Endothelial cell of umbilical vein (primary cell): ENCODE measurements at regions not wholly inside any gene's neighbourhood (a gene's known extent, or its start where the extent isn't known, plus 50 kb on each side); places are given as distances from the start of the nearest gene placed in this dataset.

ENCODE experiments used
- BruUV-seq: library from RNA; stranded (reverse); fragments of 400-500 nt; replicated peaks from 2 replicates; lab custom pipeline; 2021; lab: Mats Ljungman, UMichigan
- CTCF ChIA-PET: fragments of 300-600, 350-600 bp; sonication (Branson Sonifier 250); formaldehyde crosslinking; loops from one replicate; lab custom pipeline; 2021; ENCODE audit warnings: antibody characterized with exemption, inconsistent platforms; lab: Charles Lee
- POLR2A ChIA-PET: fragments of 300-600, 350-600 bp; sonication (Branson Sonifier 250); formaldehyde crosslinking; loops from one replicate; lab custom pipeline; 2021; ENCODE audit warnings: antibody characterized with exemption, inconsistent platforms; lab: Charles Lee
- DNase-seq: peaks from one replicate; pipeline ENCODE4 v3.0.0-alpha.2; 2011; ENCODE audit warnings: low read depth, low spot score
- FAIRE-seq: peaks from 2 replicates; lab custom pipeline; 2011; peaks lifted over from hg19 to GRCh38; lab: Jason Lieb, UNC
- H2AFZ ChIP-seq: 2 replicates; pipeline ENCODE4 v1.6.0; 2012; ENCODE audit warnings: low read depth, low read length, control low read depth, inconsistent platforms
- H3K27ac ChIP-seq: 2 replicates; pipeline ENCODE4 v1.5.1; 2011; ENCODE audit warnings: low read depth, mild to moderate bottlenecking, control low read depth, low read length, moderate library complexity; ENCODE audit not compliant: insufficient read depth
- H3K27me3 ChIP-seq, 2 experiments: 2 replicates each; pipeline versions ENCODE4 v1.6.0 to v1.6.1; 2011; ENCODE audit warnings: low read length in 2 of 2, mixed read lengths in 1 of 2; ENCODE audit not compliant: control insufficient read depth in 2 of 2, insufficient read depth in 2 of 2
- H3K36me3 ChIP-seq, 2 experiments: 2 replicates in 1 of 2; 3 replicates in 1 of 2; pipeline ENCODE4 v1.5.1; 2011; ENCODE audit warnings: low read length in 2 of 2, mild to moderate bottlenecking in 1 of 2, moderate library complexity in 1 of 2; ENCODE audit not compliant: control insufficient read depth in 2 of 2, insufficient read depth in 2 of 2; ENCODE audit errors: extremely low read depth in 1 of 2
- H3K4me1 ChIP-seq: 3 replicates; pipeline ENCODE4 v1.5.1; 2011; ENCODE audit warnings: mild to moderate bottlenecking, low read length; ENCODE audit not compliant: control insufficient read depth, insufficient read depth; ENCODE audit errors: extremely low read depth
- H3K4me2 ChIP-seq: 2 replicates; pipeline ENCODE4 v1.6.1; 2011; ENCODE audit warnings: low read length, control low read depth, mixed read lengths; ENCODE audit not compliant: insufficient read depth
- H3K4me3 ChIP-seq, 3 experiments: fragments of 200-600 bp in 1 of 3; sonication (generic), shearing (Covaris generic) in 1 of 3; replicated peaks in 1 of 3; 2 replicates each; pipeline ENCODE4 v1.5.1; 2011 to 2016; ENCODE audit warnings: control low read depth in 3 of 3, low read length in 3 of 3, mild to moderate bottlenecking in 2 of 3, inconsistent platforms in 1 of 3, low read depth in 1 of 3, moderate library complexity in 1 of 3; ENCODE audit not compliant: insufficient read depth in 1 of 3
- H3K79me2 ChIP-seq: 2 replicates; pipeline ENCODE4 v1.6.0; 2012; ENCODE audit warnings: low read length, inconsistent platforms; ENCODE audit not compliant: control insufficient read depth, insufficient read depth
- H3K9ac ChIP-seq: replicated peaks from 2 replicates; pipeline ENCODE3; 2011; ENCODE audit warnings: low read length, control low read depth; ENCODE audit not compliant: insufficient read depth; ENCODE audit errors: extremely low read depth
- H3K9me1 ChIP-seq: replicated peaks from 3 replicates; pipeline ENCODE4 v1.6.0; 2011; ENCODE audit warnings: mild to moderate bottlenecking, low read length; ENCODE audit not compliant: control insufficient read depth, insufficient read depth; ENCODE audit errors: extremely low read depth
- H3K9me3 ChIP-seq: replicated peaks from 2 replicates; pipeline ENCODE4 v1.5.1; 2012; ENCODE audit warnings: low read length, inconsistent platforms; ENCODE audit not compliant: control insufficient read depth, insufficient read depth
- H4K20me1 ChIP-seq: replicated peaks from 2 replicates; pipeline ENCODE3; 2011; ENCODE audit warnings: mild to moderate bottlenecking, low read length; ENCODE audit not compliant: control insufficient read depth, insufficient read depth; ENCODE audit errors: extremely low read depth
- EZH2 ChIP-seq: IDR thresholded peaks from 2 replicates; pipeline ENCODE4 v1.6.1; 2012; ENCODE audit warnings: borderline replicate concordance, low read depth, mild to moderate bottlenecking, moderate library complexity, low read length, inconsistent platforms; ENCODE audit not compliant: severe bottlenecking
- FOS ChIP-seq: IDR thresholded peaks from 2 replicates; pipeline ENCODE4 v1.6.1; 2011; ENCODE audit warnings: mild to moderate bottlenecking, low read length, moderate library complexity, borderline replicate concordance; ENCODE audit not compliant: insufficient read depth
- GATA2 ChIP-seq: IDR thresholded peaks from 2 replicates; pipeline ENCODE4 v1.7.0; 2011; ENCODE audit warnings: low read depth, mild to moderate bottlenecking, moderate library complexity, mixed read lengths, low read length; ENCODE audit not compliant: insufficient read length, insufficient read depth
- JUN ChIP-seq: IDR thresholded peaks from 2 replicates; pipeline ENCODE4 v1.6.1; 2011; ENCODE audit warnings: borderline replicate concordance, low read depth; ENCODE audit not compliant: insufficient read length, insufficient read depth
- MYC ChIP-seq: IDR thresholded peaks from one replicate; pipeline ENCODE4 v1.6.1; 2011; ENCODE audit warnings: mild to moderate bottlenecking, low read depth, low read length
- POLR2A ChIP-seq: IDR thresholded peaks from 2 replicates; pipeline ENCODE4 v1.6.1; 2012; ENCODE audit warnings: low read depth, mild to moderate bottlenecking, control low read depth, low read length
- POLR2AphosphoS5 ChIP-seq: IDR thresholded peaks from 2 replicates; pipeline ENCODE4 v1.6.1; 2012; ENCODE audit warnings: low read depth, mild to moderate bottlenecking, control low read depth, low read length, moderate library complexity; ENCODE audit not compliant: insufficient read depth
- dilution Hi-C: fragments of 300-500 bp; cut with MboI; formaldehyde crosslinking; loops from one replicate; pipeline ENCODE4 v1.15.0; 2019; ENCODE audit warnings: low sequenced_read_pairs; ENCODE audit not compliant: extremely low pct_ligation_motif_present
- intact Hi-C: fragments of 100-400 bp; cut with micrococcal nuclease; formaldehyde crosslinking; loops from one replicate; pipeline ENCODE4 v1.10.0; 2022
- TF ChIP-seq, protein P1 (sequence below), 2 donors: IDR thresholded peaks; 1 replicate in 1 of 2; 2 replicates in 1 of 2; pipeline ENCODE4 v1.5.1; 2011; ENCODE audit warnings: low read length in 2 of 2, mild to moderate bottlenecking in 2 of 2, moderate library complexity in 2 of 2, control low read depth in 1 of 2, inconsistent platforms in 1 of 2, low read depth in 1 of 2; ENCODE audit not compliant: insufficient read depth in 1 of 2; ENCODE audit errors: extremely low read depth in 1 of 2
- TF ChIP-seq, protein P2 (sequence below): IDR thresholded peaks from 2 replicates; pipeline ENCODE4 v1.6.1; 2011; ENCODE audit not compliant: insufficient read depth, insufficient read length

DNA sequence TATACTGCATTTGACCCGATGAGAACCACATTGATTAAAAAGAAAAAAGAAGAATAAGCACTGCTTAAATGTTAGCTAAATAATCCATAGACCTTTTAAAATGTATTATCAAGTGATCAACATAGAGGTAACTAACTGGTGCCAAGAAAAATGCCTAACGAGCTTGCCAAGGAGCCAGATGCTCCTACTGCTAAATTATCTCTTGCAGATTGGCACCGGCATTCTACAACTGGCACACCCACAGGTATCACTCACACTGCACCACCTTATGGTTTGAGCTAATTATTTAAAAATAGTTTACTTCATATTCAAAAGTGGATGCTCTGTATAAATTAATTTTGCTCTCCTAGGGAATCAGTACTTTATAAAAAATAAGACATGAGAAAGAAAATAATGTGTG, 341.6 kb upstream of the CDH7 start:
- CTCF ChIA-PET = no interaction called here
- Histone ChIP-seq H3K4me1 (no peaks in the 10 kb centered on the region), H3K4me3 (no peak overlapping the region), H3K4me2 (no peak overlapping the region), H4K20me1 (no peaks in the 10 kb centered on the region), H2AFZ (no peak overlapping the region), H3K9me1 (no peaks in the 10 kb centered on the region), H3K27ac (no peak overlapping the region), H3K9ac (no peak overlapping the region), H3K9me3 (no peaks in the 10 kb centered on the region), H3K27me3 (no peaks in the 10 kb centered on the region), H3K79me2 (no peaks in the 10 kb centered on the region), H3K36me3 (no peaks in the 10 kb centered on the region)
- no peak for TF ChIP-seq POLR2AphosphoS5
- TF ChIP-seq, protein P1, sequence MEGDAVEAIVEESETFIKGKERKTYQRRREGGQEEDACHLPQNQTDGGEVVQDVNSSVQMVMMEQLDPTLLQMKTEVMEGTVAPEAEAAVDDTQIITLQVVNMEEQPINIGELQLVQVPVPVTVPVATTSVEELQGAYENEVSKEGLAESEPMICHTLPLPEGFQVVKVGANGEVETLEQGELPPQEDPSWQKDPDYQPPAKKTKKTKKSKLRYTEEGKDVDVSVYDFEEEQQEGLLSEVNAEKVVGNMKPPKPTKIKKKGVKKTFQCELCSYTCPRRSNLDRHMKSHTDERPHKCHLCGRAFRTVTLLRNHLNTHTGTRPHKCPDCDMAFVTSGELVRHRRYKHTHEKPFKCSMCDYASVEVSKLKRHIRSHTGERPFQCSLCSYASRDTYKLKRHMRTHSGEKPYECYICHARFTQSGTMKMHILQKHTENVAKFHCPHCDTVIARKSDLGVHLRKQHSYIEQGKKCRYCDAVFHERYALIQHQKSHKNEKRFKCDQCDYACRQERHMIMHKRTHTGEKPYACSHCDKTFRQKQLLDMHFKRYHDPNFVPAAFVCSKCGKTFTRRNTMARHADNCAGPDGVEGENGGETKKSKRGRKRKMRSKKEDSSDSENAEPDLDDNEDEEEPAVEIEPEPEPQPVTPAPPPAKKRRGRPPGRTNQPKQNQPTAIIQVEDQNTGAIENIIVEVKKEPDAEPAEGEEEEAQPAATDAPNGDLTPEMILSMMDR (IDR thresholded peaks at IDR 0.05; ENCODE audit: extremely low read depth in 1 of 2, insufficient read depth in 1 of 2, low read depth in 1 of 2, low read length in 2 of 2) = no peak
- no peak for TF ChIP-seq POLR2A
- no peak for TF ChIP-seq MYC
- TF ChIP-seq, protein P2, sequence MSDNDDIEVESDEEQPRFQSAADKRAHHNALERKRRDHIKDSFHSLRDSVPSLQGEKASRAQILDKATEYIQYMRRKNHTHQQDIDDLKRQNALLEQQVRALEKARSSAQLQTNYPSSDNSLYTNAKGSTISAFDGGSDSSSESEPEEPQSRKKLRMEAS = no peak
- TF ChIP-seq GATA2 = no peak
- TF ChIP-seq FOS = no peak
- TF ChIP-seq JUN = no peak
- no peak for TF ChIP-seq EZH2
- dilution Hi-C loops (no loop called here), intact Hi-C loops (no loop called here)
- DNase-seq (no peak), FAIRE-seq (no peak)
- POLR2A ChIA-PET = no interaction called here
- no TSS peak for BruUV-seq
